Lower leg skin (tissue), 3 donors: ENCODE measurements at regions not wholly inside any gene's neighbourhood (a gene's known extent, or its start where the extent isn't known, plus 50 kb on each side); places are given as distances from the start of the nearest gene placed in this dataset.

Source experiments
- POLR2A ChIP-seq, 2 donors: fragments of 450-650 bp; IDR thresholded peaks; one replicate each; pipeline ENCODE4 v1.6.1; 2016 to 2017; ENCODE audit warnings: antibody characterized with exemption in 2 of 2, mild to moderate bottlenecking in 1 of 2, moderate library complexity in 1 of 2
- TF ChIP-seq, protein P1 (sequence below), 3 donors: fragments of 450-650 bp; IDR thresholded peaks; one replicate each; pipeline ENCODE4 v1.5.1; 2016; ENCODE audit warnings: antibody characterized with exemption in 3 of 3, mild to moderate bottlenecking in 3 of 3, moderate library complexity in 2 of 3

- TF ChIP-seq, protein P1, sequence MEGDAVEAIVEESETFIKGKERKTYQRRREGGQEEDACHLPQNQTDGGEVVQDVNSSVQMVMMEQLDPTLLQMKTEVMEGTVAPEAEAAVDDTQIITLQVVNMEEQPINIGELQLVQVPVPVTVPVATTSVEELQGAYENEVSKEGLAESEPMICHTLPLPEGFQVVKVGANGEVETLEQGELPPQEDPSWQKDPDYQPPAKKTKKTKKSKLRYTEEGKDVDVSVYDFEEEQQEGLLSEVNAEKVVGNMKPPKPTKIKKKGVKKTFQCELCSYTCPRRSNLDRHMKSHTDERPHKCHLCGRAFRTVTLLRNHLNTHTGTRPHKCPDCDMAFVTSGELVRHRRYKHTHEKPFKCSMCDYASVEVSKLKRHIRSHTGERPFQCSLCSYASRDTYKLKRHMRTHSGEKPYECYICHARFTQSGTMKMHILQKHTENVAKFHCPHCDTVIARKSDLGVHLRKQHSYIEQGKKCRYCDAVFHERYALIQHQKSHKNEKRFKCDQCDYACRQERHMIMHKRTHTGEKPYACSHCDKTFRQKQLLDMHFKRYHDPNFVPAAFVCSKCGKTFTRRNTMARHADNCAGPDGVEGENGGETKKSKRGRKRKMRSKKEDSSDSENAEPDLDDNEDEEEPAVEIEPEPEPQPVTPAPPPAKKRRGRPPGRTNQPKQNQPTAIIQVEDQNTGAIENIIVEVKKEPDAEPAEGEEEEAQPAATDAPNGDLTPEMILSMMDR (IDR thresholded peaks at IDR 0.05): no peak
- no peak for TF ChIP-seq POLR2A (IDR thresholded peaks at IDR 0.05)
These were observed 185.8 kb downstream of the NRIP1 start for GRCh38 chr21:14878971-14879370.
